ENCODE measurements at regions not wholly inside any gene's neighbourhood (a gene's known extent, or its start where the extent isn't known, plus 50 kb on each side); places are given as distances from the start of the nearest gene placed in this dataset.

- ChIA-PET POLR2A (no interaction called here), CTCF (no interaction called here)
- no peak for ATAC-seq
- Mint-ChIP-seq H3K9me3 (peaks cover 2% of the 10 kb centered on the region), H3K4me3 (no peak overlapping the region), H3K36me3 (peaks cover 2% of the 10 kb centered on the region), H3K27ac (no peak overlapping the region), H3K27me3 (ENCODE audit: low read depth) (no peaks in the 10 kb centered on the region; the same call in 1 of the 2 replicates), H3K4me1 (peaks cover 28% of the 10 kb centered on the region)
- TF ChIP-seq IRF2 (CRISPR knock-in tag; IDR thresholded peaks at IDR 0.05; ENCODE audit: borderline replicate concordance, low read depth) (no peak), ZMAT4 (CRISPR knock-in tag; IDR thresholded peaks at IDR 0.05) (no peak), FOXP4 (CRISPR knock-in tag; IDR thresholded peaks at IDR 0.05) (no peak), E2F1 (CRISPR knock-in tag; IDR thresholded peaks at IDR 0.05) (no peak), TCF7 (CRISPR knock-in tag; IDR thresholded peaks at IDR 0.05; ENCODE audit: low read depth) (no peak), MAX (CRISPR knock-in tag; IDR thresholded peaks at IDR 0.05) (no peak), ATF1 (CRISPR knock-in tag; IDR thresholded peaks at IDR 0.05) (no peak), FOXK1 (CRISPR knock-in tag; IDR thresholded peaks at IDR 0.05) (no peak), ZNF219 (CRISPR knock-in tag; IDR thresholded peaks at IDR 0.05; ENCODE audit: borderline replicate concordance) (no peak), MXD4 (CRISPR knock-in tag; IDR thresholded peaks at IDR 0.05; ENCODE audit: borderline replicate concordance) (no peak), PRRX2 (CRISPR knock-in tag; IDR thresholded peaks at IDR 0.05) (no peak), NFE2L1 (CRISPR knock-in tag; IDR thresholded peaks at IDR 0.05) (no peak)
- DNase-seq (ENCODE audit: low spot score) = no peak
These were observed 188.0 kb downstream of the EXOC5 start for GRCh38 chr14:57080691-57081090.

GRCh38 chr14:57078054-57078453 lies 190.7 kb downstream of the EXOC5 start:
- Mint-ChIP-seq H3K27me3 (ENCODE audit: low read depth) (no peaks in the 10 kb centered on the region), H3K27ac (no peak overlapping the region), H3K9me3 (no peaks in the 10 kb centered on the region), H3K4me1 (peaks cover 26% of the 10 kb centered on the region), H3K36me3 (no peaks in the 10 kb centered on the region), H3K4me3 (no peak overlapping the region)
- ChIA-PET POLR2A (no interaction called here), CTCF (no interaction called here)
- TF ChIP-seq USF1 (CRISPR knock-in tag; IDR thresholded peaks at IDR 0.05) (no peak), NR2C2 (CRISPR knock-in tag; IDR thresholded peaks at IDR 0.05) (no peak), FOXP1 (CRISPR knock-in tag; IDR thresholded peaks at IDR 0.05; ENCODE audit: borderline replicate concordance) (no peak), KAT7 (CRISPR knock-in tag; IDR thresholded peaks at IDR 0.05; ENCODE audit: borderline replicate concordance) (no peak), TEAD1 (CRISPR knock-in tag; IDR thresholded peaks at IDR 0.05) (no peak), SOX15 (CRISPR knock-in tag; IDR thresholded peaks at IDR 0.05) (no peak), ZNF281 (CRISPR knock-in tag; IDR thresholded peaks at IDR 0.05) (no peak), RORB (CRISPR knock-in tag; IDR thresholded peaks at IDR 0.05) (no peak)
- DNase-seq (ENCODE audit: low spot score) = no peak
- no peak for ATAC-seq

All from WTC11 (cell line).